HepG2 (cell line): ENCODE measurements at regions not wholly inside any gene's neighbourhood (a gene's known extent, or its start where the extent isn't known, plus 50 kb on each side); places are given as distances from the start of the nearest gene placed in this dataset.

Experiments
- ATAC-seq: fragments of 200-7000 bp; cut with Tn5 transposase; 3 replicates; pipeline ENCODE4 v1.9.1; 2020; ENCODE audit warnings: mild to moderate bottlenecking, moderate library complexity
- BruUV-seq: library from RNA; stranded (reverse); fragments of 400-500 nt; replicated peaks from 2 replicates; lab custom pipeline; 2021; lab: Mats Ljungman, UMichigan
- CTCF ChIA-PET: fragments of 300-600 bp; formaldehyde crosslinking; extraction: SDS; loops from one replicate; lab custom pipeline; 2021; ENCODE audit warnings: low total read pairs, inconsistent platforms, low intra/inter-chr PET ratio; lab: Yijun Ruan, JAX
- POLR2A ChIA-PET: fragments of 350-600 bp; sonication (Branson Sonifier 250); formaldehyde crosslinking; loops from one replicate; lab custom pipeline; 2020; ENCODE audit warnings: antibody characterized with exemption, inconsistent platforms; lab: Yijun Ruan, JAX
- DNase-seq: peaks from one replicate; pipeline ENCODE4 v3.0.0-alpha.2; 2015; ENCODE audit warnings: low spot score
- FAIRE-seq: peaks from 3 replicates; lab custom pipeline; 2011; peaks lifted over from hg19 to GRCh38; lab: Jason Lieb, UNC
- H2AFZ ChIP-seq: one replicate; pipeline ENCODE4 v1.6.1; 2011; ENCODE audit warnings: low read length, inconsistent platforms
- H3K27ac ChIP-seq: fragments of 300-600 bp; 3 replicates; pipeline ENCODE4 v1.8.0; 2011; ENCODE audit warnings: mixed run types, mild to moderate bottlenecking, mixed read lengths, low read length, inconsistent platforms; ENCODE audit not compliant: insufficient read depth; ENCODE audit errors: extremely low read length
- H3K27me3 ChIP-seq, 2 experiments: fragments of 200-600 bp in 1 of 2; 2 replicates in 1 of 2; 3 replicates in 1 of 2; pipeline versions ENCODE4 v1.6.0 to v1.8.0; 2011; ENCODE audit warnings: low read length in 2 of 2, mild to moderate bottlenecking in 2 of 2, moderate library complexity in 2 of 2, inconsistent platforms in 1 of 2; ENCODE audit not compliant: insufficient read depth in 2 of 2, control insufficient read depth in 1 of 2
- H3K36me3 ChIP-seq, 2 experiments: fragments of 200-600 bp in 1 of 2; replicated peaks in 1 of 2; 2 replicates in 1 of 2; 3 replicates in 1 of 2; pipeline versions ENCODE4 v1.5.1 to v1.8.0; 2011; ENCODE audit warnings: low read length in 2 of 2, inconsistent platforms in 1 of 2; ENCODE audit not compliant: insufficient read depth in 2 of 2, control insufficient read depth in 1 of 2
- H3K4me1 ChIP-seq: 2 replicates; pipeline ENCODE4 v1.5.1; 2012; ENCODE audit warnings: low read length, inconsistent platforms; ENCODE audit not compliant: insufficient read depth
- H3K4me2 ChIP-seq: 2 replicates; pipeline ENCODE4 v1.6.0; 2011; ENCODE audit warnings: low read depth, low read length, inconsistent platforms
- H3K4me3 ChIP-seq, 3 experiments: fragments of 200-600 bp in 1 of 3; sonication (generic), shearing (Covaris generic) in 1 of 3; replicated peaks in 1 of 3; 2 replicates each; pipeline ENCODE4 v1.5.1; 2011 to 2016; ENCODE audit warnings: low read length in 3 of 3, inconsistent platforms in 2 of 3, low read depth in 2 of 3, mild to moderate bottlenecking in 2 of 3, control low read depth in 1 of 3, mixed read lengths in 1 of 3; ENCODE audit not compliant: insufficient read depth in 1 of 3
- H3K79me2 ChIP-seq: one replicate; pipeline ENCODE4 v1.6.1; 2011; ENCODE audit warnings: low read length, inconsistent platforms; ENCODE audit not compliant: insufficient read depth
- H3K9ac ChIP-seq: 2 replicates; pipeline ENCODE4 v1.6.0; 2011; ENCODE audit warnings: mild to moderate bottlenecking, low read depth, low read length, inconsistent platforms; ENCODE audit not compliant: insufficient read depth
- H3K9me3 ChIP-seq: 2 replicates; pipeline ENCODE4 v1.5.1; 2012; ENCODE audit warnings: mild to moderate bottlenecking, low read length
- H4K20me1 ChIP-seq: 2 replicates; pipeline ENCODE4 v1.6.0; 2011; ENCODE audit warnings: inconsistent platforms, mild to moderate bottlenecking, low read length, moderate library complexity; ENCODE audit not compliant: insufficient read depth
- E2F1 ChIP-seq: sonication (generic); formaldehyde crosslinking; IDR thresholded peaks from 2 replicates; pipeline ENCODE4 v1.5.0; 2020; ENCODE audit warnings: missing genetic modification reagents
- FUBP1 ChIP-seq: sonication (generic); formaldehyde crosslinking; IDR thresholded peaks from 2 replicates; pipeline ENCODE4 v1.5.1; 2020; ENCODE audit warnings: missing genetic modification reagents, mild to moderate bottlenecking, borderline replicate concordance
- GMEB2 ChIP-seq: IDR thresholded peaks from 2 replicates; pipeline ENCODE4 v1.6.1; 2016; ENCODE audit warnings: missing biosample characterization, missing genetic modification reagents, low read depth
- HDAC1 ChIP-seq: sonication (generic); formaldehyde crosslinking; IDR thresholded peaks from 2 replicates; pipeline ENCODE4 v1.5.1; 2020; ENCODE audit warnings: mild to moderate bottlenecking, missing genetic modification reagents
- HMG20A ChIP-seq: IDR thresholded peaks from 2 replicates; pipeline ENCODE4 v1.6.1; 2016; ENCODE audit warnings: borderline replicate concordance
- IRF1 ChIP-seq: sonication (generic); formaldehyde crosslinking; IDR thresholded peaks from 2 replicates; pipeline ENCODE4 v1.4.0; 2020; ENCODE audit warnings: low read depth, mild to moderate bottlenecking, missing genetic modification reagents
- KMT2A ChIP-seq: sonication (generic); formaldehyde crosslinking; IDR thresholded peaks from 2 replicates; pipeline ENCODE4 v1.4.0; 2020; ENCODE audit warnings: missing genetic modification reagents
- PHF8 ChIP-seq: sonication (generic); formaldehyde crosslinking; IDR thresholded peaks from 2 replicates; pipeline ENCODE4 v1.5.0; 2020; ENCODE audit warnings: missing genetic modification reagents
- RFXANK ChIP-seq: IDR thresholded peaks from 2 replicates; pipeline ENCODE4 v1.6.1; 2016
- SSRP1 ChIP-seq: IDR thresholded peaks from 2 replicates; pipeline ENCODE4 v1.6.1; 2016; ENCODE audit warnings: control low read depth
- TCF12 ChIP-seq, 2 experiments: fragments of 450-650 bp in 1 of 2; sonication (generic) in 1 of 2; formaldehyde crosslinking in 1 of 2; IDR thresholded peaks; 2 replicates each; pipeline versions ENCODE4 v1.6.1 to v1.8.0; 2017 to 2022; ENCODE audit warnings: antibody characterized with exemption in 1 of 2, mild to moderate bottlenecking in 1 of 2, missing genetic modification reagents in 1 of 2, moderate library complexity in 1 of 2
- ZBTB21 ChIP-seq: sonication (generic); formaldehyde crosslinking; IDR thresholded peaks from 2 replicates; pipeline ENCODE4 v1.4.0; 2020; ENCODE audit warnings: missing genetic modification reagents
- ZBTB42 ChIP-seq: sonication (generic); formaldehyde crosslinking; IDR thresholded peaks from 2 replicates; pipeline ENCODE4 v1.5.0; 2020; ENCODE audit warnings: mild to moderate bottlenecking, missing genetic modification reagents
- ZFP36L2 ChIP-seq: sonication (generic); formaldehyde crosslinking; IDR thresholded peaks from 2 replicates; pipeline ENCODE4 v1.4.0; 2020; ENCODE audit warnings: missing genetic modification reagents
- ZNF205 ChIP-seq: IDR thresholded peaks from 2 replicates; pipeline ENCODE4 v1.6.1; 2018; ENCODE audit warnings: missing biosample characterization, missing genetic modification reagents
- ZNF513 ChIP-seq: sonication (generic); formaldehyde crosslinking; conservative IDR thresholded peaks from 2 replicates; pipeline ENCODE4 v1.5.0; 2020; ENCODE audit warnings: missing genetic modification reagents
- ZNF552 ChIP-seq: sonication (generic); formaldehyde crosslinking; IDR thresholded peaks from 2 replicates; pipeline ENCODE4 v1.9.0; 2022; ENCODE audit warnings: missing genetic modification reagents, mild to moderate bottlenecking, borderline replicate concordance
- WGBS: methylation state at CpG from one replicate; pipeline ENCODE4 v1.1.6; 2017; ENCODE audit warnings: low lambda C conversion rate; 5-methylcytosine and 5-hydroxymethylcytosine counted together
- in situ Hi-C: cut with HindIII; loops from 2 replicates; pipeline ENCODE4 v1.10.0; 2017; ENCODE audit warnings: low pct_unique_long_range_greater_than_20kb; ENCODE audit not compliant: extremely low pct_ligation_motif_present
- intact Hi-C: fragments of 100-400 bp; cut with micrococcal nuclease; formaldehyde crosslinking; loops from one replicate; pipeline ENCODE4 v1.10.0; 2022; ENCODE audit not compliant: unreplicated experiment

GRCh38 chr9:26061948-26062575 is 383.8 kb upstream of the TUSC1 start:
- no peak overlapping the region for H2AFZ ChIP-seq
- H3K36me3 ChIP-seq: no peaks in the 10 kb centered on the region
- CTCF ChIA-PET: no interaction called here
- POLR2A ChIA-PET: no interaction called here
- H3K4me2 ChIP-seq: no peak overlapping the region
- no TSS peak for BruUV-seq
- DNase-seq: no peak
- H3K27ac ChIP-seq: no peak overlapping the region
- in situ Hi-C loops: no loop called here
- no peaks in the 10 kb centered on the region for H3K4me1 ChIP-seq
- no peaks in the 10 kb centered on the region for H4K20me1 ChIP-seq
- no peaks in the 10 kb centered on the region for H3K79me2 ChIP-seq
- no peaks in the 10 kb centered on the region for H3K27me3 ChIP-seq
- 2% methylated on average over 4 of the region's 4 CpGs for WGBS
- intact Hi-C loops: no loop called here
- FAIRE-seq: no peak
- ATAC-seq: no peak
- H3K9ac ChIP-seq: no peak overlapping the region
- H3K4me3 ChIP-seq: no peak overlapping the region
- H3K9me3 ChIP-seq: peaks cover 45% of the 10 kb centered on the region
- TF ChIP-seq ZFP36L2 (CRISPR knock-in tag): no peak
- TF ChIP-seq PHF8 (CRISPR knock-in tag): no peak
- TF ChIP-seq HDAC1 (CRISPR knock-in tag): no peak
- TF ChIP-seq KMT2A: no peak
- no peak for TF ChIP-seq IRF1 (CRISPR knock-in tag)
- TF ChIP-seq ZNF205: no peak
- no peak for TF ChIP-seq ZBTB21 (CRISPR knock-in tag)
- TF ChIP-seq TCF12 (IDR thresholded peaks at IDR 0.05): no peak
- no peak for TF ChIP-seq TCF12 (CRISPR knock-in tag; IDR thresholded peaks at IDR 0.05)
- no peak for TF ChIP-seq E2F1
- no peak for TF ChIP-seq RFXANK (CRISPR knock-in tag)
- TF ChIP-seq ZNF552 (CRISPR knock-in tag): no peak
- TF ChIP-seq ZNF513: no peak
- no peak for TF ChIP-seq FUBP1 (CRISPR knock-in tag)
- TF ChIP-seq GMEB2: no peak
- no peak for TF ChIP-seq HMG20A (CRISPR knock-in tag)
- TF ChIP-seq SSRP1 (CRISPR knock-in tag): no peak
- TF ChIP-seq ZBTB42 (CRISPR knock-in tag): no peak
